ENCODE measurements at regions not wholly inside any gene's neighbourhood (a gene's known extent, or its start where the extent isn't known, plus 50 kb on each side); places are given as distances from the start of the nearest gene placed in this dataset.

DNA sequence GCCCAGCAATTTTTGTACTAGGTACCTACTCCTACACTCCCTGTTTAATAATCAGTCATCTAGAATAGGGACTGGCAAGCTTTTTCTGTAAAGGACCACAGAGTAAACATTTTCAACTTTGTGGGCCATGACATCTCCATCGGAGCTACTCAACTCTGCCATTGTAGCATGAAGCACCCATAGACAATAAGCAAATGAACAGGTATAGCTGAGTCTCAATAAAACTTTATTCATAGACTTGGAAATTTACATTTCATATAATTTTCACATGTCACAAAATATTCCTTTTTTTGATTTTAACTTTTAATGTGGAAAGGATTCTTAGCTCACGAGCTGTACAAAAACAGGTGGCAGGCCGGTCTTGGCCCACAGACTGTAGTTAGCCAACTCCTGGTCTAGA is 345.8 kb downstream of the SOX9 start:
- POLR2A ChIA-PET, result no interaction called here

More for the DNA sequence above, 345.8 kb downstream of the SOX9 start:
- Histone ChIP-seq H3K27me3 (ENCODE audit: control insufficient read depth in 2 of 2, insufficient read depth in 2 of 2, low read length in 2 of 2) (no peaks in the 10 kb centered on the region), H3K9me3 (replicated peaks; ENCODE audit: control insufficient read depth, insufficient read depth, low read length) (no peaks in the 10 kb centered on the region), H3K9ac (replicated peaks; ENCODE audit: extremely low read depth, insufficient read depth, low read length) (no peak overlapping the region), H3K79me2 (ENCODE audit: control insufficient read depth, insufficient read depth, low read length) (no peaks in the 10 kb centered on the region), H3K36me3 (ENCODE audit: control insufficient read depth in 2 of 2, extremely low read depth in 1 of 2, insufficient read depth in 2 of 2, low read length in 2 of 2) (no peaks in the 10 kb centered on the region), H3K4me1 (ENCODE audit: control insufficient read depth, extremely low read depth, insufficient read depth, low read length) (no peaks in the 10 kb centered on the region), H3K4me3 (replicated peaks in 1 of 3; ENCODE audit: insufficient read depth in 1 of 3, low read depth in 1 of 3, low read length in 3 of 3) (no peak overlapping the region), H3K27ac (ENCODE audit: insufficient read depth, low read depth, low read length) (no peak overlapping the region), H3K4me2 (ENCODE audit: insufficient read depth, low read length) (no peak overlapping the region), H3K9me1 (replicated peaks; ENCODE audit: control insufficient read depth, extremely low read depth, insufficient read depth, low read length) (no peaks in the 10 kb centered on the region), H2AFZ (ENCODE audit: low read depth, low read length) (no peak overlapping the region), H4K20me1 (replicated peaks; ENCODE audit: control insufficient read depth, extremely low read depth, insufficient read depth, low read length) (no peaks in the 10 kb centered on the region)
- CTCF ChIA-PET, result no interaction called here
- dilution Hi-C loops (cut with MboI; ENCODE audit: extremely low pct_ligation_motif_present, low sequenced_read_pairs) (no loop called here), intact Hi-C loops (cut with micrococcal nuclease) (no loop called here)
- no peak for DNase-seq (ENCODE audit: low read depth, low spot score)
- TF ChIP-seq FOS (IDR thresholded peaks at IDR 0.05; ENCODE audit: borderline replicate concordance, insufficient read depth, low read length), result no peak
- TF ChIP-seq, protein P1, sequence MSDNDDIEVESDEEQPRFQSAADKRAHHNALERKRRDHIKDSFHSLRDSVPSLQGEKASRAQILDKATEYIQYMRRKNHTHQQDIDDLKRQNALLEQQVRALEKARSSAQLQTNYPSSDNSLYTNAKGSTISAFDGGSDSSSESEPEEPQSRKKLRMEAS (IDR thresholded peaks at IDR 0.05; ENCODE audit: insufficient read depth, insufficient read length), result no peak
- TF ChIP-seq GATA2 (IDR thresholded peaks at IDR 0.05; ENCODE audit: insufficient read depth, insufficient read length, low read depth, low read length), result no peak
- no peak for TF ChIP-seq CTCF (IDR thresholded peaks at IDR 0.05; ENCODE audit: extremely low read depth in 1 of 2, insufficient read depth in 1 of 2, low read depth in 1 of 2, low read length in 2 of 2)
- no peak for TF ChIP-seq POLR2AphosphoS5 (IDR thresholded peaks at IDR 0.05; ENCODE audit: insufficient read depth, low read depth, low read length)
- TF ChIP-seq JUN (IDR thresholded peaks at IDR 0.05; ENCODE audit: borderline replicate concordance, insufficient read depth, insufficient read length, low read depth), result no peak
- FAIRE-seq, result no peak
- BruUV-seq (replicated peaks), result no TSS peak
